ENCODE measurements at regions not wholly inside any gene's neighbourhood (a gene's known extent, or its start where the extent isn't known, plus 50 kb on each side); places are given as distances from the start of the nearest gene placed in this dataset.

GRCh38 chr6:77040568-77041195 is 422.6 kb downstream of the HTR1B start:
- no peak for TF ChIP-seq CTCF (IDR thresholded peaks at IDR 0.05; ENCODE audit: insufficient read depth, low read length)
- TF ChIP-seq REST (IDR thresholded peaks at IDR 0.05; ENCODE audit: insufficient replicate concordance, low read depth), result no peak

Measured in HL-60 (cell line).